Endothelial cell of umbilical vein (primary cell): ENCODE measurements at regions not wholly inside any gene's neighbourhood (a gene's known extent, or its start where the extent isn't known, plus 50 kb on each side); places are given as distances from the start of the nearest gene placed in this dataset.

Source experiments
- BruUV-seq: library from RNA; stranded (reverse); fragments of 400-500 nt; replicated peaks from 2 replicates; lab custom pipeline; 2021; lab: Mats Ljungman, UMichigan
- CTCF ChIA-PET: fragments of 300-600, 350-600 bp; sonication (Branson Sonifier 250); formaldehyde crosslinking; loops from one replicate; lab custom pipeline; 2021; ENCODE audit warnings: antibody characterized with exemption, inconsistent platforms; lab: Charles Lee
- POLR2A ChIA-PET: fragments of 300-600, 350-600 bp; sonication (Branson Sonifier 250); formaldehyde crosslinking; loops from one replicate; lab custom pipeline; 2021; ENCODE audit warnings: antibody characterized with exemption, inconsistent platforms; lab: Charles Lee
- DNase-seq: peaks from one replicate; pipeline ENCODE4 v3.0.0-alpha.2; 2011; ENCODE audit warnings: low read depth, low spot score
- FAIRE-seq: peaks from 2 replicates; lab custom pipeline; 2011; peaks lifted over from hg19 to GRCh38; lab: Jason Lieb, UNC
- H2AFZ ChIP-seq: 2 replicates; pipeline ENCODE4 v1.6.0; 2012; ENCODE audit warnings: low read depth, low read length, control low read depth, inconsistent platforms
- H3K27ac ChIP-seq: 2 replicates; pipeline ENCODE4 v1.5.1; 2011; ENCODE audit warnings: low read depth, mild to moderate bottlenecking, control low read depth, low read length, moderate library complexity; ENCODE audit not compliant: insufficient read depth
- H3K27me3 ChIP-seq, 2 experiments: 2 replicates each; pipeline versions ENCODE4 v1.6.0 to v1.6.1; 2011; ENCODE audit warnings: low read length in 2 of 2, mixed read lengths in 1 of 2; ENCODE audit not compliant: control insufficient read depth in 2 of 2, insufficient read depth in 2 of 2
- H3K36me3 ChIP-seq, 2 experiments: 2 replicates in 1 of 2; 3 replicates in 1 of 2; pipeline ENCODE4 v1.5.1; 2011; ENCODE audit warnings: low read length in 2 of 2, mild to moderate bottlenecking in 1 of 2, moderate library complexity in 1 of 2; ENCODE audit not compliant: control insufficient read depth in 2 of 2, insufficient read depth in 2 of 2; ENCODE audit errors: extremely low read depth in 1 of 2
- H3K4me1 ChIP-seq: 3 replicates; pipeline ENCODE4 v1.5.1; 2011; ENCODE audit warnings: mild to moderate bottlenecking, low read length; ENCODE audit not compliant: control insufficient read depth, insufficient read depth; ENCODE audit errors: extremely low read depth
- H3K4me2 ChIP-seq: 2 replicates; pipeline ENCODE4 v1.6.1; 2011; ENCODE audit warnings: low read length, control low read depth, mixed read lengths; ENCODE audit not compliant: insufficient read depth
- H3K4me3 ChIP-seq, 3 experiments: fragments of 200-600 bp in 1 of 3; sonication (generic), shearing (Covaris generic) in 1 of 3; replicated peaks in 1 of 3; 2 replicates each; pipeline ENCODE4 v1.5.1; 2011 to 2016; ENCODE audit warnings: control low read depth in 3 of 3, low read length in 3 of 3, mild to moderate bottlenecking in 2 of 3, inconsistent platforms in 1 of 3, low read depth in 1 of 3, moderate library complexity in 1 of 3; ENCODE audit not compliant: insufficient read depth in 1 of 3
- H3K79me2 ChIP-seq: 2 replicates; pipeline ENCODE4 v1.6.0; 2012; ENCODE audit warnings: low read length, inconsistent platforms; ENCODE audit not compliant: control insufficient read depth, insufficient read depth
- H3K9ac ChIP-seq: replicated peaks from 2 replicates; pipeline ENCODE3; 2011; ENCODE audit warnings: low read length, control low read depth; ENCODE audit not compliant: insufficient read depth; ENCODE audit errors: extremely low read depth
- H3K9me1 ChIP-seq: replicated peaks from 3 replicates; pipeline ENCODE4 v1.6.0; 2011; ENCODE audit warnings: mild to moderate bottlenecking, low read length; ENCODE audit not compliant: control insufficient read depth, insufficient read depth; ENCODE audit errors: extremely low read depth
- H3K9me3 ChIP-seq: replicated peaks from 2 replicates; pipeline ENCODE4 v1.5.1; 2012; ENCODE audit warnings: low read length, inconsistent platforms; ENCODE audit not compliant: control insufficient read depth, insufficient read depth
- H4K20me1 ChIP-seq: replicated peaks from 2 replicates; pipeline ENCODE3; 2011; ENCODE audit warnings: mild to moderate bottlenecking, low read length; ENCODE audit not compliant: control insufficient read depth, insufficient read depth; ENCODE audit errors: extremely low read depth
- CTCF ChIP-seq, 2 donors: IDR thresholded peaks; 1 replicate in 1 of 2; 2 replicates in 1 of 2; pipeline ENCODE4 v1.5.1; 2011; ENCODE audit warnings: low read length in 2 of 2, mild to moderate bottlenecking in 2 of 2, moderate library complexity in 2 of 2, control low read depth in 1 of 2, inconsistent platforms in 1 of 2, low read depth in 1 of 2; ENCODE audit not compliant: insufficient read depth in 1 of 2; ENCODE audit errors: extremely low read depth in 1 of 2
- EZH2 ChIP-seq: IDR thresholded peaks from 2 replicates; pipeline ENCODE4 v1.6.1; 2012; ENCODE audit warnings: borderline replicate concordance, low read depth, mild to moderate bottlenecking, moderate library complexity, low read length, inconsistent platforms; ENCODE audit not compliant: severe bottlenecking
- FOS ChIP-seq: IDR thresholded peaks from 2 replicates; pipeline ENCODE4 v1.6.1; 2011; ENCODE audit warnings: mild to moderate bottlenecking, low read length, moderate library complexity, borderline replicate concordance; ENCODE audit not compliant: insufficient read depth
- GATA2 ChIP-seq: IDR thresholded peaks from 2 replicates; pipeline ENCODE4 v1.7.0; 2011; ENCODE audit warnings: low read depth, mild to moderate bottlenecking, moderate library complexity, mixed read lengths, low read length; ENCODE audit not compliant: insufficient read length, insufficient read depth
- JUN ChIP-seq: IDR thresholded peaks from 2 replicates; pipeline ENCODE4 v1.6.1; 2011; ENCODE audit warnings: borderline replicate concordance, low read depth; ENCODE audit not compliant: insufficient read length, insufficient read depth
- MAX ChIP-seq: IDR thresholded peaks from 2 replicates; pipeline ENCODE4 v1.6.1; 2011; ENCODE audit not compliant: insufficient read depth, insufficient read length
- MYC ChIP-seq: IDR thresholded peaks from one replicate; pipeline ENCODE4 v1.6.1; 2011; ENCODE audit warnings: mild to moderate bottlenecking, low read depth, low read length
- POLR2A ChIP-seq: IDR thresholded peaks from 2 replicates; pipeline ENCODE4 v1.6.1; 2012; ENCODE audit warnings: low read depth, mild to moderate bottlenecking, control low read depth, low read length
- POLR2AphosphoS5 ChIP-seq: IDR thresholded peaks from 2 replicates; pipeline ENCODE4 v1.6.1; 2012; ENCODE audit warnings: low read depth, mild to moderate bottlenecking, control low read depth, low read length, moderate library complexity; ENCODE audit not compliant: insufficient read depth
- dilution Hi-C: fragments of 300-500 bp; cut with MboI; formaldehyde crosslinking; loops from one replicate; pipeline ENCODE4 v1.15.0; 2019; ENCODE audit warnings: low sequenced_read_pairs; ENCODE audit not compliant: extremely low pct_ligation_motif_present
- intact Hi-C: fragments of 100-400 bp; cut with micrococcal nuclease; formaldehyde crosslinking; loops from one replicate; pipeline ENCODE4 v1.10.0; 2022

- FAIRE-seq = no peak
- no peak overlapping the region for H3K4me2 ChIP-seq
- DNase-seq = no peak
- no peak overlapping the region for H3K4me3 ChIP-seq
- no peaks in the 10 kb centered on the region for H3K9me1 ChIP-seq
- dilution Hi-C loops (no loop called here), intact Hi-C loops (no loop called here)
- ChIA-PET POLR2A (no interaction called here), CTCF (no interaction called here)
- no peaks in the 10 kb centered on the region for H3K79me2 ChIP-seq
- H2AFZ ChIP-seq = no peak overlapping the region
- H3K27me3 ChIP-seq = peaks cover 1 to 2% of the 10 kb centered on the region in 2 experiments
- TF ChIP-seq POLR2AphosphoS5 = no peak
- no TSS peak for BruUV-seq
- H3K9me3 ChIP-seq = no peaks in the 10 kb centered on the region
- no peaks in the 10 kb centered on the region for H4K20me1 ChIP-seq
- H3K4me1 ChIP-seq = no peaks in the 10 kb centered on the region
- H3K27ac ChIP-seq = no peak overlapping the region
- no peak overlapping the region for H3K9ac ChIP-seq
- no peaks in the 10 kb centered on the region for H3K36me3 ChIP-seq
These were observed 221.2 kb upstream of the USP25 start for GRCh38 chr21:15508554-15508953.

GRCh38 chr21:15514073-15514946, 215.5 kb upstream of the USP25 start:
- no peaks in the 10 kb centered on the region for H3K9me1 ChIP-seq
- H3K36me3 ChIP-seq = no peaks in the 10 kb centered on the region
- H3K27me3 ChIP-seq = peaks cover 0 to under 1% of the 10 kb centered on the region in 2 experiments
- ChIA-PET CTCF (no interaction called here), POLR2A (no interaction called here)
- dilution Hi-C loops = no loop called here
- H3K9me3 ChIP-seq = no peaks in the 10 kb centered on the region
- FAIRE-seq (no peak), DNase-seq (no peak)
- no peak overlapping the region for H3K4me3 ChIP-seq
- no TSS peak for BruUV-seq
- H4K20me1 ChIP-seq = no peaks in the 10 kb centered on the region
- intact Hi-C loops = no loop called here
- H2AFZ ChIP-seq = no peak overlapping the region
- no peak overlapping the region for H3K4me2 ChIP-seq
- no peak for TF ChIP-seq GATA2
- no peak for TF ChIP-seq FOS
- TF ChIP-seq JUN = no peak
- no peak for TF ChIP-seq CTCF (IDR thresholded peaks at IDR 0.05; ENCODE audit: extremely low read depth in 1 of 2, insufficient read depth in 1 of 2, low read depth in 1 of 2, low read length in 2 of 2)
- no peak for TF ChIP-seq MYC
- TF ChIP-seq POLR2A = no peak
- no peak for TF ChIP-seq EZH2
- TF ChIP-seq MAX = no peak
- no peak for TF ChIP-seq POLR2AphosphoS5
- H3K4me1 ChIP-seq = no peaks in the 10 kb centered on the region
- H3K79me2 ChIP-seq = no peaks in the 10 kb centered on the region
- no peak overlapping the region for H3K9ac ChIP-seq
- H3K27ac ChIP-seq = no peak overlapping the region
